ENCODE measurements at regions not wholly inside any gene's neighbourhood (a gene's known extent, or its start where the extent isn't known, plus 50 kb on each side); places are given as distances from the start of the nearest gene placed in this dataset.

- H3K4me1 ChIP-seq (ENCODE audit: insufficient read depth, low read length), result no peaks in the 10 kb centered on the region
- Mint-ChIP-seq H3K27ac (no peak overlapping the region), H3K9me3 (peaks cover 4% of the 10 kb centered on the region), H3K36me3 (ENCODE audit: low read depth) (no peaks in the 10 kb centered on the region), H3K4me1 (ENCODE audit: low read depth) (no peaks in the 10 kb centered on the region), H3K4me3 (no peak overlapping the region), H3K27me3 (no peaks in the 10 kb centered on the region)
- H3K36me3 ChIP-seq (ENCODE audit: insufficient read depth, low read length), result no peaks in the 10 kb centered on the region
- H3K4me3 ChIP-seq (ENCODE audit: low read length), result no peak overlapping the region
- ChIA-PET CTCF (no interaction called here), POLR2A (no interaction called here)
- ATAC-seq (ENCODE audit: poor library complexity), result no peak
- peaks cover 0 to 4% of the 10 kb centered on the region in 2 experiments for H3K9me3 ChIP-seq (ENCODE audit: control insufficient read depth in 1 of 2, insufficient read depth in 1 of 2, low read length in 2 of 2)
- no peak overlapping the region for H3K27ac ChIP-seq (ENCODE audit: low read depth in 1 of 2, low read length in 2 of 2)
- intact Hi-C loops (cut with DNase I, micrococcal nuclease), result no loop called here
- no peak for DNase-seq
- TF ChIP-seq, protein P1, sequence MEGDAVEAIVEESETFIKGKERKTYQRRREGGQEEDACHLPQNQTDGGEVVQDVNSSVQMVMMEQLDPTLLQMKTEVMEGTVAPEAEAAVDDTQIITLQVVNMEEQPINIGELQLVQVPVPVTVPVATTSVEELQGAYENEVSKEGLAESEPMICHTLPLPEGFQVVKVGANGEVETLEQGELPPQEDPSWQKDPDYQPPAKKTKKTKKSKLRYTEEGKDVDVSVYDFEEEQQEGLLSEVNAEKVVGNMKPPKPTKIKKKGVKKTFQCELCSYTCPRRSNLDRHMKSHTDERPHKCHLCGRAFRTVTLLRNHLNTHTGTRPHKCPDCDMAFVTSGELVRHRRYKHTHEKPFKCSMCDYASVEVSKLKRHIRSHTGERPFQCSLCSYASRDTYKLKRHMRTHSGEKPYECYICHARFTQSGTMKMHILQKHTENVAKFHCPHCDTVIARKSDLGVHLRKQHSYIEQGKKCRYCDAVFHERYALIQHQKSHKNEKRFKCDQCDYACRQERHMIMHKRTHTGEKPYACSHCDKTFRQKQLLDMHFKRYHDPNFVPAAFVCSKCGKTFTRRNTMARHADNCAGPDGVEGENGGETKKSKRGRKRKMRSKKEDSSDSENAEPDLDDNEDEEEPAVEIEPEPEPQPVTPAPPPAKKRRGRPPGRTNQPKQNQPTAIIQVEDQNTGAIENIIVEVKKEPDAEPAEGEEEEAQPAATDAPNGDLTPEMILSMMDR (IDR thresholded peaks at IDR 0.05), result no peak
- no peaks in the 10 kb centered on the region for H3K27me3 ChIP-seq (ENCODE audit: control insufficient read depth in 1 of 2, insufficient read depth in 2 of 2, low read length in 2 of 2)
Measured at GRCh38 chr2:123953846-123954245, 71.2 kb upstream of the CNTNAP5 start.

- Mint-ChIP-seq H3K27me3 (no peaks in the 10 kb centered on the region), H3K4me1 (ENCODE audit: low read depth) (no peaks in the 10 kb centered on the region), H3K9me3 (peaks cover 10% of the 10 kb centered on the region), H3K4me3 (no peak overlapping the region), H3K36me3 (ENCODE audit: low read depth) (no peaks in the 10 kb centered on the region), H3K27ac (no peak overlapping the region)
- Histone ChIP-seq H3K9me3 (ENCODE audit: control insufficient read depth in 1 of 2, insufficient read depth in 1 of 2, low read length in 2 of 2) (no peaks in the 10 kb centered on the region), H3K4me1 (ENCODE audit: insufficient read depth, low read length) (no peaks in the 10 kb centered on the region), H3K27me3 (ENCODE audit: control insufficient read depth in 1 of 2, insufficient read depth in 2 of 2, low read length in 2 of 2) (no peaks in the 10 kb centered on the region), H3K4me3 (ENCODE audit: low read length) (no peak overlapping the region), H3K36me3 (ENCODE audit: insufficient read depth, low read length) (no peaks in the 10 kb centered on the region), H3K27ac (ENCODE audit: low read depth in 1 of 2, low read length in 2 of 2) (no peak overlapping the region)
- ChIA-PET POLR2A (no interaction called here), CTCF (no interaction called here)
- ATAC-seq (ENCODE audit: poor library complexity), result no peak
- no peak for DNase-seq
- intact Hi-C loops (cut with DNase I, micrococcal nuclease), result no loop called here
- TF ChIP-seq, protein P1 (IDR thresholded peaks at IDR 0.05), result no peak
Measured at GRCh38 chr2:123958011-123958410, 67.1 kb upstream of the CNTNAP5 start.

DNA sequence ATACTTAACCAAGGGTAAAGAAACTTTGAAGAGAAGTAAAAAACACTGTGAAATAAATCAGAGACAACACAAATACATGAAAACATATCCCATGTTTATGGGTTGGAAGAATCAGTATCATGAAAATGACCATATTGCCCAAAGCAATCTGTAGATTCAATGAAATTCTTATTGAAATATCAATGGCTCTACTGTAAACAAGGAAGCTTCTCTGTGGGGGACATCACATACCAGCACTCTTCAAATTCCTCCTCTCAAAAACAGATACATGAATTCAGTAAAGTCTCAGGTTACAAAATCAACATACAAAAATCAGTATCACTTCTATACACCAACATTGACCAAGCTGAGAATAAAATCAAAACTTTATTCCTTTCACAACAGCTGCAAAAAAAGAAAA is 63.5 kb upstream of the CNTNAP5 start:
- CTCF ChIA-PET, result no interaction called here
- DNase-seq, result no peak
- Mint-ChIP-seq H3K36me3 (ENCODE audit: low read depth) (no peaks in the 10 kb centered on the region), H3K27ac (no peak overlapping the region), H3K4me1 (ENCODE audit: low read depth) (no peaks in the 10 kb centered on the region), H3K27me3 (no peaks in the 10 kb centered on the region), H3K9me3 (peaks cover 10% of the 10 kb centered on the region), H3K4me3 (no peak overlapping the region)
- Histone ChIP-seq H3K36me3 (ENCODE audit: insufficient read depth, low read length) (no peaks in the 10 kb centered on the region), H3K4me1 (ENCODE audit: insufficient read depth, low read length) (no peaks in the 10 kb centered on the region), H3K27me3 (ENCODE audit: control insufficient read depth in 1 of 2, insufficient read depth in 2 of 2, low read length in 2 of 2) (no peaks in the 10 kb centered on the region), H3K27ac (ENCODE audit: low read depth in 1 of 2, low read length in 2 of 2) (no peak overlapping the region), H3K9me3 (ENCODE audit: control insufficient read depth in 1 of 2, insufficient read depth in 1 of 2, low read length in 2 of 2) (peaks cover 0 to 4% of the 10 kb centered on the region in 2 experiments), H3K4me3 (ENCODE audit: low read length) (no peak overlapping the region)
- intact Hi-C loops (cut with DNase I, micrococcal nuclease), result no loop called here
- POLR2A ChIA-PET, result no interaction called here
- TF ChIP-seq, protein P1 (IDR thresholded peaks at IDR 0.05), result no peak
- no peak for ATAC-seq (ENCODE audit: poor library complexity)
